ENCODE measurements at regions not wholly inside any gene's neighbourhood (a gene's known extent, or its start where the extent isn't known, plus 50 kb on each side); places are given as distances from the start of the nearest gene placed in this dataset.

- Histone ChIP-seq H3K4me2 (ENCODE audit: unreplicated experiment) (no peak overlapping the region), H3F3A (ENCODE audit: insufficient read depth) (no peaks in the 10 kb centered on the region), H3K27ac (no peak overlapping the region), H3K9me2 (ENCODE audit: insufficient read depth) (no peaks in the 10 kb centered on the region), H3K79me2 (ENCODE audit: insufficient read depth) (no peaks in the 10 kb centered on the region), H3K9me3 (ENCODE audit: low read depth) (no peaks in the 10 kb centered on the region), H4K20me1 (ENCODE audit: insufficient read depth) (no peaks in the 10 kb centered on the region; the same call in 1 of the 2 replicates), H2AFZ (no peak overlapping the region), H3K4me3 (no peak overlapping the region), H3K9ac (no peak overlapping the region), H3K27me3 (replicated peaks; ENCODE audit: insufficient read depth) (no peaks in the 10 kb centered on the region; the same call in 1 of the 2 replicates), H3K4me1 (ENCODE audit: insufficient read depth) (no peaks in the 10 kb centered on the region), H3K36me3 (ENCODE audit: low read depth) (no peaks in the 10 kb centered on the region)
- in situ Hi-C loops (cut with MboI), result loop anchor here (5.0 kb wide), 1 partner anchor 1093 kb away; no protein-coding TSS in a partner anchor
- no peak for TF ChIP-seq EZH2phosphoT487 (IDR thresholded peaks at IDR 0.05; ENCODE audit: insufficient read depth, low read depth)
- TF ChIP-seq EZH2 (IDR thresholded peaks at IDR 0.05; ENCODE audit: insufficient read depth, poor library complexity, severe bottlenecking), result no peak
- WGBS, 2 experiments (ENCODE audit: low coverage in 1 of 2, low lambda C conversion rate in 2 of 2, missing lambda C conversion rate in 2 of 2), result 80 to 83% methylated on average over 5 of the region's 5 CpGs
- no peak for DNase-seq
Measured at GRCh38 chr12:115760231-115760630, 517.3 kb downstream of the MED13L start.

GRCh38 chr12:115758877-115759620 lies 518.4 kb downstream of the MED13L start:
- H3K4me1 ChIP-seq (ENCODE audit: insufficient read depth), result no peaks in the 10 kb centered on the region
- H3K9me2 ChIP-seq (ENCODE audit: insufficient read depth), result no peaks in the 10 kb centered on the region
- no peaks in the 10 kb centered on the region; the same call in 1 of the 2 replicates for H4K20me1 ChIP-seq (ENCODE audit: insufficient read depth)
- H2AFZ ChIP-seq, result no peak overlapping the region
- H3K9ac ChIP-seq, result no peak overlapping the region
- no peaks in the 10 kb centered on the region; the same call in 1 of the 2 replicates for H3K27me3 ChIP-seq (replicated peaks; ENCODE audit: insufficient read depth)
- TF ChIP-seq EZH2phosphoT487 (IDR thresholded peaks at IDR 0.05; ENCODE audit: insufficient read depth, low read depth) (no peak), EZH2 (IDR thresholded peaks at IDR 0.05; ENCODE audit: insufficient read depth, poor library complexity, severe bottlenecking) (no peak)
- H3K4me3 ChIP-seq, result no peak overlapping the region
- no peak overlapping the region for H3K27ac ChIP-seq
- no peaks in the 10 kb centered on the region for H3K36me3 ChIP-seq (ENCODE audit: low read depth)
- H3K4me2 ChIP-seq (ENCODE audit: unreplicated experiment), result no peak overlapping the region
- 93 to 94% methylated on average over 9 of the region's 9 CpGs for WGBS, 2 experiments (ENCODE audit: low coverage in 1 of 2, low lambda C conversion rate in 2 of 2, missing lambda C conversion rate in 2 of 2)
- no peak for DNase-seq
- in situ Hi-C loops (cut with MboI), result no loop called here
- H3K9me3 ChIP-seq (ENCODE audit: low read depth), result no peaks in the 10 kb centered on the region
- H3K79me2 ChIP-seq (ENCODE audit: insufficient read depth), result no peaks in the 10 kb centered on the region
- H3F3A ChIP-seq (ENCODE audit: insufficient read depth), result no peaks in the 10 kb centered on the region

- no peaks in the 10 kb centered on the region; the same call in 1 of the 2 replicates for H3K27me3 ChIP-seq (replicated peaks; ENCODE audit: insufficient read depth)
- in situ Hi-C loops (cut with MboI), result no loop called here
- no peaks in the 10 kb centered on the region for H3K36me3 ChIP-seq (ENCODE audit: low read depth)
- no peak overlapping the region for H3K27ac ChIP-seq
- H3F3A ChIP-seq (ENCODE audit: insufficient read depth), result no peaks in the 10 kb centered on the region
- H3K9me3 ChIP-seq (ENCODE audit: low read depth), result no peaks in the 10 kb centered on the region
- H2AFZ ChIP-seq, result no peak overlapping the region
- H3K9ac ChIP-seq, result no peak overlapping the region
- H3K4me1 ChIP-seq (ENCODE audit: insufficient read depth), result no peaks in the 10 kb centered on the region
- no peaks in the 10 kb centered on the region; the same call in 1 of the 2 replicates for H4K20me1 ChIP-seq (ENCODE audit: insufficient read depth)
- H3K9me2 ChIP-seq (ENCODE audit: insufficient read depth), result no peaks in the 10 kb centered on the region
- 92% methylated on average over 5 of the region's 5 CpGs for WGBS, 2 experiments (ENCODE audit: low coverage in 1 of 2, low lambda C conversion rate in 2 of 2, missing lambda C conversion rate in 2 of 2)
- no peak overlapping the region for H3K4me3 ChIP-seq
- no peak for DNase-seq
- H3K4me2 ChIP-seq (ENCODE audit: unreplicated experiment), result no peak overlapping the region
- H3K79me2 ChIP-seq (ENCODE audit: insufficient read depth), result no peaks in the 10 kb centered on the region
- no peak for TF ChIP-seq EZH2 (IDR thresholded peaks at IDR 0.05; ENCODE audit: insufficient read depth, poor library complexity, severe bottlenecking)
- no peak for TF ChIP-seq EZH2phosphoT487 (IDR thresholded peaks at IDR 0.05; ENCODE audit: insufficient read depth, low read depth)
Measured at GRCh38 chr12:115758183-115758582, 519.3 kb downstream of the MED13L start.

GRCh38 chr12:115756804-115757203 lies 520.7 kb downstream of the MED13L start:
- in situ Hi-C loops (cut with MboI), result no loop called here

More at GRCh38 chr12:115756804-115757203, 520.7 kb downstream of the MED13L start:
- no peaks in the 10 kb centered on the region for H3K27me3 ChIP-seq (replicated peaks; ENCODE audit: insufficient read depth)
- H3K4me2 ChIP-seq (ENCODE audit: unreplicated experiment), result no peak overlapping the region
- no peak overlapping the region for H3K9ac ChIP-seq
- no peaks in the 10 kb centered on the region for H3F3A ChIP-seq (ENCODE audit: insufficient read depth)
- peaks cover 6% of the 10 kb centered on the region; the same call in 1 of the 2 replicates for H3K4me1 ChIP-seq (ENCODE audit: insufficient read depth)
- H3K9me2 ChIP-seq (ENCODE audit: insufficient read depth), result no peaks in the 10 kb centered on the region
- H2AFZ ChIP-seq, result no peak overlapping the region
- H3K4me3 ChIP-seq, result no peak overlapping the region
- TF ChIP-seq EZH2 (IDR thresholded peaks at IDR 0.05; ENCODE audit: insufficient read depth, poor library complexity, severe bottlenecking) (no peak), EZH2phosphoT487 (IDR thresholded peaks at IDR 0.05; ENCODE audit: insufficient read depth, low read depth) (no peak)
- H4K20me1 ChIP-seq (ENCODE audit: insufficient read depth), result no peaks in the 10 kb centered on the region
- WGBS, 2 experiments (ENCODE audit: low coverage in 1 of 2, low lambda C conversion rate in 2 of 2, missing lambda C conversion rate in 2 of 2), result 84 to 88% methylated on average over 8 of the region's 8 CpGs
- no peaks in the 10 kb centered on the region for H3K79me2 ChIP-seq (ENCODE audit: insufficient read depth)
- no peak overlapping the region for H3K27ac ChIP-seq
- no peaks in the 10 kb centered on the region for H3K9me3 ChIP-seq (ENCODE audit: low read depth)
- H3K36me3 ChIP-seq (ENCODE audit: low read depth), result no peaks in the 10 kb centered on the region
- DNase-seq, result no peak

Data from GM23248 (cell line).